HG03135 (cell line): ENCODE measurements at regions not wholly inside any gene's neighbourhood (a gene's known extent, or its start where the extent isn't known, plus 50 kb on each side); places are given as distances from the start of the nearest gene placed in this dataset.
A peak's percentile ranks its signal among the peaks of the same experiment; 100 is the strongest.
"Not testable (repeated sequence)": the region's sequence is repeated elsewhere in the genome, so short reads cannot be mapped to it uniquely, and the experiment has no call there.

Experiments
- ATAC-seq: cut with Tn5 transposase; IDR thresholded peaks from one replicate; pipeline ENCODE4 v1.9.1; 2021; ENCODE audit warnings: mild to moderate bottlenecking, moderate library complexity; ENCODE audit not compliant: unreplicated experiment

GRCh38 chr4:43089730-43090129, 197.2 kb downstream of the GRXCR1 start:
- no peak for ATAC-seq

GRCh38 chr4:43103048-43103447, 210.5 kb downstream of the GRXCR1 start:
- no peak for ATAC-seq

- no peak for ATAC-seq
Measured at GRCh38 chr4:43112139-43112538, 219.6 kb downstream of the GRXCR1 start.

- no peak for ATAC-seq
Measured at GRCh38 chr4:43113196-43113595, 220.7 kb downstream of the GRXCR1 start.

GRCh38 chr4:43126595-43126994, 234.1 kb downstream of the GRXCR1 start:
- no peak for ATAC-seq

GRCh38 chr4:43130228-43131021, 237.9 kb downstream of the GRXCR1 start:
- no peak for ATAC-seq

- ATAC-seq: peak; percentile 69
Measured at GRCh38 chr4:43132010-43132582, 239.6 kb downstream of the GRXCR1 start.

GRCh38 chr4:43133566-43133965, 241.1 kb downstream of the GRXCR1 start:
- no peak for ATAC-seq

GRCh38 chr4:43136752-43137151, 244.2 kb downstream of the GRXCR1 start:
- no peak for ATAC-seq

GRCh38 chr4:43146198-43146597, 253.7 kb downstream of the GRXCR1 start:
- ATAC-seq: no peak

GRCh38 chr4:43148481-43148880, 256.0 kb downstream of the GRXCR1 start:
- ATAC-seq: no peak

GRCh38 chr4:43163101-43163792, 270.7 kb downstream of the GRXCR1 start:
- ATAC-seq: no peak

GRCh38 chr4:43189741-43190140, 297.2 kb downstream of the GRXCR1 start:
- ATAC-seq: no peak

- not testable (repeated sequence) for ATAC-seq
Measured at GRCh38 chr4:43212576-43212975, 320.1 kb downstream of the GRXCR1 start.

GRCh38 chr4:43223820-43224219, 331.3 kb downstream of the GRXCR1 start:
- ATAC-seq: no peak

- no peak for ATAC-seq
Measured at GRCh38 chr4:43224559-43224958, 332.0 kb downstream of the GRXCR1 start.

- no peak for ATAC-seq
Measured at GRCh38 chr4:43233321-43233720, 340.8 kb downstream of the GRXCR1 start.

GRCh38 chr4:43234626-43235415, 342.3 kb downstream of the GRXCR1 start:
- ATAC-seq: no peak

GRCh38 chr4:43238008-43238407, 345.5 kb downstream of the GRXCR1 start:
- ATAC-seq: no peak

- no peak for ATAC-seq
Measured at GRCh38 chr4:43238585-43238984, 346.1 kb downstream of the GRXCR1 start.

- no peak for ATAC-seq
Measured at GRCh38 chr4:43241104-43241503, 348.6 kb downstream of the GRXCR1 start.
